ENCODE measurements at regions not wholly inside any gene's neighbourhood (a gene's known extent, or its start where the extent isn't known, plus 50 kb on each side); places are given as distances from the start of the nearest gene placed in this dataset.

- H3K14ac ChIP-seq (ENCODE audit: insufficient read length), result no peak overlapping the region
- H3K23ac ChIP-seq (ENCODE audit: insufficient read length), result no peak overlapping the region
- H3K36me3 ChIP-seq (ENCODE audit: control insufficient read depth in 2 of 4, insufficient read depth in 4 of 4, low read length in 3 of 4), result no peaks in the 10 kb centered on the region
- H2BK120ac ChIP-seq (replicated peaks; ENCODE audit: low read depth, low read length), result no peak overlapping the region
- H3K27ac ChIP-seq (ENCODE audit: low read depth, low read length), result no peak overlapping the region
- H3K4me2 ChIP-seq (ENCODE audit: insufficient read depth in 1 of 2, low read depth in 2 of 2, low read length in 2 of 2), result no peak overlapping the region
- 94% methylated on average over 3 of the region's 3 CpGs; no CpG with 5 or more reads in 1 of the 2 experiments for WGBS, 2 experiments (ENCODE audit: extremely low coverage in 1 of 2, insufficient coverage in 1 of 2, insufficient read length in 1 of 2, insufficient replicate concordance in 2 of 2, low coverage in 1 of 2, low lambda C conversion rate in 2 of 2, missing lambda C conversion rate in 1 of 2)
- no peak overlapping the region for H3K56ac ChIP-seq (replicated peaks; ENCODE audit: insufficient read length, low read depth, low read length)
- H4K8ac ChIP-seq (ENCODE audit: extremely low read depth, insufficient read depth, low read length), result no peak overlapping the region
- no peaks in the 10 kb centered on the region for H3K27me3 ChIP-seq (replicated peaks in 1 of 4; ENCODE audit: control insufficient read depth in 3 of 4, extremely low read depth in 1 of 4, insufficient read depth in 3 of 4, low read length in 3 of 4)
- H2AFZ ChIP-seq (ENCODE audit: low read length), result 0 out of 2 replicates have a peak overlapping the region, but pooled peaks have one; percentile 51
- H3K23me2 ChIP-seq (ENCODE audit: low read depth, low read length), result no peaks in the 10 kb centered on the region
- H2BK5ac ChIP-seq (ENCODE audit: low read depth, low read length), result no peak overlapping the region
- no peak for FAIRE-seq
- H2BK15ac ChIP-seq (ENCODE audit: low read length), result no peak overlapping the region
- H3K4me3 ChIP-seq (ENCODE audit: extremely low read depth in 1 of 4, insufficient read depth in 2 of 4, low read depth in 3 of 4, low read length in 4 of 4), result no peak overlapping the region
- no peak overlapping the region for H3K4ac ChIP-seq (replicated peaks; ENCODE audit: insufficient read length, low read depth, low read length)
- no peak overlapping the region for H2BK20ac ChIP-seq (ENCODE audit: low read length)
- no peak overlapping the region; the same call in 1 of the 2 replicates for H2AK5ac ChIP-seq (ENCODE audit: low read depth, low read length)
- no peaks in the 10 kb centered on the region for H3K9me3 ChIP-seq (ENCODE audit: insufficient read depth in 2 of 2, low read depth in 1 of 2, low read length in 1 of 2)
- H3K18ac ChIP-seq (ENCODE audit: extremely low read depth, low read length), result no peak overlapping the region
- DNase-seq (ENCODE audit: low read depth in 1 of 2, low spot score in 2 of 2), result no peak
- H2BK12ac ChIP-seq (ENCODE audit: low read depth, low read length), result no peak overlapping the region
- H3K9ac ChIP-seq (replicated peaks in 1 of 4; ENCODE audit: extremely low read depth in 1 of 4, low read depth in 3 of 4, low read length in 3 of 4), result no peak overlapping the region
- POLR2A ChIA-PET (ENCODE audit: partially characterized antibody), result no interaction called here
- H4K20me1 ChIP-seq (replicated peaks in 1 of 2; ENCODE audit: control insufficient read depth in 1 of 2, insufficient read depth in 2 of 2, low read length in 2 of 2), result no peaks in the 10 kb centered on the region
- no peaks in the 10 kb centered on the region for H3K79me2 ChIP-seq (ENCODE audit: control insufficient read depth in 1 of 2, insufficient read depth in 2 of 2, low read length in 2 of 2)
- H3K4me1 ChIP-seq (replicated peaks in 1 of 4; ENCODE audit: control insufficient read depth in 3 of 4, insufficient read depth in 4 of 4, low read length in 3 of 4), result peaks cover 0 to 5% (median 2%) of the 10 kb centered on the region in 4 experiments; a peak in 2 of 7 replicates
- CTCF ChIA-PET (ENCODE audit: partially characterized antibody), result no interaction called here
- H3K79me1 ChIP-seq (ENCODE audit: low read depth, low read length), result no peaks in the 10 kb centered on the region
- TF ChIP-seq KDM1A (IDR thresholded peaks at IDR 0.05; ENCODE audit: borderline replicate concordance, low read length) (no peak), EP300 (IDR thresholded peaks at IDR 0.05; ENCODE audit: borderline replicate concordance in 1 of 2, low read depth in 2 of 2, low read length in 2 of 2) (no peak), GTF2F1 (IDR thresholded peaks at IDR 0.05; ENCODE audit: borderline replicate concordance, low read depth, low read length) (no peak), E2F6 (IDR thresholded peaks at IDR 0.05) (no peak), HDAC2 (IDR thresholded peaks at IDR 0.05; ENCODE audit: borderline replicate concordance in 1 of 2, low read depth in 2 of 2, low read length in 2 of 2) (no peak), CHD2 (IDR thresholded peaks at IDR 0.05; ENCODE audit: low read length) (no peak), CBX8 (IDR thresholded peaks at IDR 0.05; ENCODE audit: borderline replicate concordance, low read depth, low read length) (no peak), SP1 (IDR thresholded peaks at IDR 0.05; ENCODE audit: low read depth, low read length) (no peak), SRF (IDR thresholded peaks at IDR 0.05; ENCODE audit: low read depth, low read length) (no peak), RFX5 (IDR thresholded peaks at IDR 0.05; ENCODE audit: borderline replicate concordance, low read depth, low read length) (no peak), PHF8 (conservative IDR thresholded peaks at IDR 0.05; ENCODE audit: low read depth, low read length) (no peak)
- no peak overlapping the region for H4K5ac ChIP-seq (ENCODE audit: insufficient read length, low read depth, low read length)
- H4K91ac ChIP-seq (replicated peaks; ENCODE audit: insufficient read length, low read length), result no peak overlapping the region
Observed at GRCh38 chr1:58869638-58870297, 85.9 kb upstream of the JUN start.

Measured in H1 (cell line).